ENCODE measurements at regions not wholly inside any gene's neighbourhood (a gene's known extent, or its start where the extent isn't known, plus 50 kb on each side); places are given as distances from the start of the nearest gene placed in this dataset.

- ATAC-seq (no peak), DNase-seq (no peak)
- Histone ChIP-seq H3K27me3 (no peaks in the 10 kb centered on the region), H3K27ac (no peak overlapping the region), H3K36me3 (no peaks in the 10 kb centered on the region), H3K4me1 (no peaks in the 10 kb centered on the region), H3K9me3 (peaks cover 0 to 15% (median 0%) of the 10 kb centered on the region in 11 donors), H3K4me3 (no peak overlapping the region)
- intact Hi-C loops (cut with DNase I) = no loop called here
- no peak for TF ChIP-seq CTCF (IDR thresholded peaks at IDR 0.05)
- 91 to 95% methylated on average over 4 of the region's 4 CpGs for WGBS, 2 donors
Measured at GRCh38 chr3:88452228-88452627, 302.5 kb downstream of the C3orf38 start.

GRCh38 chr3:88460369-88460768 is 310.6 kb downstream of the C3orf38 start:
- Histone ChIP-seq H3K27ac (no peak overlapping the region), H3K9me3 (peaks cover 0 to 16% (median 0%) of the 10 kb centered on the region in 11 donors), H3K4me3 (no peak overlapping the region), H3K4me1 (no peaks in the 10 kb centered on the region), H3K36me3 (no peaks in the 10 kb centered on the region), H3K27me3 (no peaks in the 10 kb centered on the region)
- WGBS, 2 donors = 76 to 82% methylated on average over 3 of the region's 3 CpGs
- no peak for TF ChIP-seq CTCF (IDR thresholded peaks at IDR 0.05)
- ATAC-seq = no peak
- intact Hi-C loops (cut with DNase I) = no loop called here
- no peak for DNase-seq

- no peak for ATAC-seq
- no peak overlapping the region for H3K27ac ChIP-seq
Measured at GRCh38 chr3:88462230-88462629, 312.5 kb downstream of the C3orf38 start.

GRCh38 chr3:88467191-88467590 is 317.4 kb downstream of the C3orf38 start:
- Histone ChIP-seq H3K4me1 (no peaks in the 10 kb centered on the region), H3K9me3 (peaks cover 0 to 14% (median 0%) of the 10 kb centered on the region in 11 donors), H3K27me3 (no peaks in the 10 kb centered on the region), H3K4me3 (no peak overlapping the region), H3K36me3 (no peaks in the 10 kb centered on the region), H3K27ac (no peak overlapping the region)
- no peak for DNase-seq
- ATAC-seq = no peak
- TF ChIP-seq CTCF (IDR thresholded peaks at IDR 0.05) = no peak
- intact Hi-C loops (cut with DNase I) = no loop called here
- 84 to 86% methylated on average over 5 of the region's 5 CpGs for WGBS, 2 donors

More at GRCh38 chr3:88462230-88462629, 312.5 kb downstream of the C3orf38 start:
- no peaks in the 10 kb centered on the region for H3K27me3 ChIP-seq
- no peaks in the 10 kb centered on the region for H3K36me3 ChIP-seq
- TF ChIP-seq CTCF (IDR thresholded peaks at IDR 0.05) = no peak
- H3K9me3 ChIP-seq = peaks cover 0 to 8% (median 0%) of the 10 kb centered on the region in 11 donors
- DNase-seq = no peak
- H3K4me3 ChIP-seq = no peak overlapping the region
- intact Hi-C loops (cut with DNase I) = no loop called here
- H3K4me1 ChIP-seq = no peaks in the 10 kb centered on the region
